COLO668 (cell line): ENCODE measurements at regions not wholly inside any gene's neighbourhood (a gene's known extent, or its start where the extent isn't known, plus 50 kb on each side); places are given as distances from the start of the nearest gene placed in this dataset.
"Not testable (repeated sequence)": the region's sequence is repeated elsewhere in the genome, so short reads cannot be mapped to it uniquely, and the experiment has no call there.

Experiments
- DNase-seq: peaks from one replicate; lab custom pipeline; 2025; ENCODE audit not compliant: unreplicated experiment; lab: John Stamatoyannopoulos, UW

DNA sequence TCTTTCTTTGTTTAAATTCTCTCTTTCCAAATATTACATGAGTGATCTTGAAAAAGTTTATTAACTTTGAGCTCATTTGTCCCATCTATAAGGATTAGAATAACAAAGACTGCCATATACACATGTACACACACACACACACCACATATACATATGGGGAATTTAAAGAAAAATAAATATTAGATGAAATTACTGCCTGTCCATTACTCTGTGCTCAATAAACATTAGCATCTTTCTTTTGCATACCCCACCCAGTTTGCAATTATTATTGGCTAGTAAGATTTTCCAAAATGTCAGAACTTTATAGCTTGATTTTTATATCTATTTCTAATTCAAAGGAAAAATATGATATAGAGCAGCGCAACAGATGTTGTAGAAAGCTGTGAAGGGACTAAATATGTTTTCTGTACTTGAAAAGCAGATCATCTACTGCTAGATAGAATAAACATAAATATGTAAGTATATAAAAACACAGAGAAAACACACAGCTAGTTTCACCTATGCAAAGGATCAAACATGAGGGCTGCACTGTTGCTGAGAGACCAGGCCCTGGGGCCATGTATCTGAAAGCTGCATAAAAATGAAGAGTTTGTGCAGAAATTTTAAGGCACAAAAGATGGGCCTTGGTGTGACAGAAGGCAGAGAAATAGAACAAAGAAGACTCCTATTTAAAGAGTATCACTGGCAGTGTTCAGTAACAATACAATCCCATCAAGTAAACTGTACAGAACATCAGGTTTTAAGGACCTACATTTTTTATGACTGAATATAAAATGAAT is 114.2 kb upstream of the NECTIN3 start:
- no peak for DNase-seq

DNA sequence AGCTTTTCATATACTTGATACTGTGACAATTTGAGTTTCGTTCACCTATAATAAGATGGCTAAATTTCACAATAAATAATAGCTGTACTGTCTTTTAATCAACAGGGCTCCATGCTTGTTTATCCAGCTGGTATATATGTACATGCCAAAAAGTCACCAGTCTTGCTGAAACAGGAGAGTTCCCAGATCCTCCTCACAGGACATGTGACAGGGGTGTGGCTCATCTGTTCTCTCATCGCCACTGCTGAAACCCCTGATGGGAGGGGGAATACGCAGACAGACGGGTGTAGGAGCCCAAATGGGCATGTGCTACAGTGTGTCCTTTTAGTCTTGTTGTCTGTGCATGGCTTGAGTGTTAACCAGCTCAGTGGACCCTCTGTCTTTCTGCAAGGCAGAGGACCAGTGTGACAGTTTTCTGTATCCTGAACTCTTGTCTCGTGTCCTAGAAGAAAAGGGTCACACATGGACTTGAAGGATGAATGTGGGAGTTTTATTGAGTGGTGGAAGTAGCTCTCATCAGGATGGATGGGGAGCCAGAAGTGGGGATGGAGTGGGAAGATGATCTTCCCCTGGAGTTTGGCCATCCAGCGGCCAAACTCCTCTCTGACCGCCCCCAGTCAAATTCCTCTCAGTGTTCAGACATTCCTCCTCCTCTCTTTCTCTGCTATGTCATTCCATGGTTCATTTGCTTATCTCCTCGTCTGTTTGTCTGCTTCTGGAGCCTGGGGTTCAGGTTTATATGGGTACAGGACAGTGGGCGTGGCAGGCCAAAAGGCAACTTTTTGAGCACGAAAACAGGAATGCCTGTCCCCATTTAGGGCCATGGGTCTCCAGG is 113.1 kb upstream of the NECTIN3 start:
- no peak for DNase-seq

GRCh38 chr3:110965976-110966375 is 105.6 kb upstream of the NECTIN3 start:
- no peak for DNase-seq

GRCh38 chr3:110966966-110967663 is 104.5 kb upstream of the NECTIN3 start:
- DNase-seq: no peak

DNA sequence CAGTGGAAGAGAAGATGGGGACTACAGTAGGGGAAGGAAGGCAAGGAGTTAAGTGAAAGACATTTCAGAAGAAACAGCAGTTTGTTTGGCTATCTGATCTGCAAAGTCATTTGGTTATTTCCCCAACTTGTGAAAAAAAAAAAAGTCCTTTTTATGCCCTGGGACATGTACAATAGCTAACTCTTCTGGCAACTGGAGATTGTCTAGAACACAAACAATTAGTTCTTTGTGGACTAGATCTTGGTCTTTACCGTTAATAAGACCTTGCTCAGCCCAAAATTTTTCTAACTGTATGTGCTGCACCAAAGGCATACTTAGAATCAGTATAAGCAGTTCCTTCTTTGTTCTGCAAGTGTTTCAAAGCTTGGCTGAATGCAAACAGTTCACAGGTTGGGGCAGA is 103.5 kb upstream of the NECTIN3 start:
- DNase-seq: no peak

DNA sequence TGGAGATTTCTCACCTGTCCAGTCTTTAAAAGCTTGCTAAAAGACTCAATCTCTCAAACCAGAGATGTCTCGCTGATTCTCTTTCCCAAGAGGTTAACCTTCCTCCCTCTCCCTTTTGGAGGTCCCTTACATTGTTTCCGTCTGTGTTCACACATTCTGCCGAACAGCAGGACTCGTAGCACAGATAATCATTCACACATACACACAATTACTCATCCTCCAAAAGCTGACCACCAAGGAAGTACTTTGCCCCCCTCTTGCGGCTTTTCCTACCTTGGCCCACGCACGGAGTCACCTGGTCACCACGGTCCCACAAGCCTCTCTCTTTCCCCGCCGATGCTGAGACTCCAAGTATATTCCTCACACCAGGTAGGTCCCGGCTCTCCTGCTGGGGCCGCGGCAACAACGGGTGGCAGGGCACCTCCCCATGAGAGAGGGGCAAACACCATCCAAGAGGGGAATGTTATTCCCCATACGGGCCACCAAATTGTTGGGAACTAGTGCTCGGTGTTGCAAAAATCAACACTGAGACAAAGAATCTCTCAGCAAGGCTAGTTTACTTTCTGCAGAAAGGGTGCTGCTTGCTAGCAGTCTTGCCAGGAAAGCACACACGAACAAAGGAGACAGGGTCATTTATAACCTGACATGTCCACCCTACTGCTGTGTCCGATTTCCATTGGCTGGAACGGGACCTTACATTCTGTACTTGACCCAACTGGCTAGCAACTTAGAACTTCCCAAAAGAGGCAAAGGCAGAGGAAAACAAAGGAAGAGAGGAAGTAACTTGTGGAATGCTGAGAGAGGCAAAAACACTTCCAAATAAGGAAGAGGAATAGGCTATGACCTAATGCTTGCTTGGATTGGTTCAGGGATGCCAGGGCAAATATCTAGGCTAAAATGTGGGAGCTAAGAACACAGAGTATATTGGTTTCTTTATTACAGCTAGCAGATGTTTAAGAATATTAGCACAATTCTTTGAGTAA is 102.1 kb upstream of the NECTIN3 start:
- no peak for DNase-seq

GRCh38 chr3:110971010-110971601 is 100.5 kb upstream of the NECTIN3 start:
- DNase-seq: no peak

DNA sequence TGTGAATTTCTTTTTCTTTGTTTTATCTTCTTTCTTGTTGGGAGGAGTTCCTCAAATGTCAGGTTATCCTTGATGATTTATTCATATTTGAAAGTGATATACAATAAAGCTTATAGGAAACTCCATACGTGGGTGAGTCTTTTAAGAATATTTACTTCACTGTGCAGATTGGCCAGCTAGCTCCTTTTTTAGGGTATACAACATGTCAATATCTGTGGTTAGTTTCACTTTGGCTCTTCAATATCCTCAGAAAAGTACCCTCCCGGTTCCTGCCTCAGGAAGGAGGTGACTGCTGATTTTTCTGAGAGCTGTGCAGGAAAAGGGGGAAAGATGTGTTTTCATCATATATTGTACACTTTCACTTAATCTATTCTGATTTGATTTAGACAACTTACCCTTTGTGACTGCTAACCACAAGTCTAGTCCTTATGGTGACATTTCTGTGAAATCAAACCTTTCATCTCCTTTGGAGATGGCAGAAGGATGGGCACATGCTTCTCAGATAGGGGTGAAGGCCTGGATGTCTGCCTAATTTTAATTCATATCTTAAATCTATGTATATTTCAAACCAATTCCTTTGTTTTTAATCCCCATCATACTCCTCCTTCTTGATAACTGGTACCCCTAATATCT is 98.2 kb upstream of the NECTIN3 start:
- DNase-seq: no peak

DNA sequence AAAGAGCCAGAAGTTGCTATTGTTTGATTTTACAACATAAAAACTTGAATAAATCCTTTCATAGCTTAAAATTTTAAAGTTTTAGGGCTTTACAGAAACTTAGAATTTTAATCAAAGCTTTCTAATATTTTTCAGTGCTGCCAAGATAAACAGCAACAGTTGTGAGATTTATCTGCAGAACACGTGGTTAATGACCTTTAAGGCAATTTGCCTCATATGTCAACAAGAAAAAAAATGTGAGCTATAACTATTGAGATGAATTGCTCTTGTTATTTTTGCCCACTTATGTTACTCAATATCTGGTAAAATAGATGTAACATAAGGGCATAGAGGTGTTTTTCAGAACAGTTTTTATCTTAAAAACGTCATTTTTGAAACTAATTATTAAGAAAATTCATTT is 96.7 kb upstream of the NECTIN3 start:
- DNase-seq: no peak

DNA sequence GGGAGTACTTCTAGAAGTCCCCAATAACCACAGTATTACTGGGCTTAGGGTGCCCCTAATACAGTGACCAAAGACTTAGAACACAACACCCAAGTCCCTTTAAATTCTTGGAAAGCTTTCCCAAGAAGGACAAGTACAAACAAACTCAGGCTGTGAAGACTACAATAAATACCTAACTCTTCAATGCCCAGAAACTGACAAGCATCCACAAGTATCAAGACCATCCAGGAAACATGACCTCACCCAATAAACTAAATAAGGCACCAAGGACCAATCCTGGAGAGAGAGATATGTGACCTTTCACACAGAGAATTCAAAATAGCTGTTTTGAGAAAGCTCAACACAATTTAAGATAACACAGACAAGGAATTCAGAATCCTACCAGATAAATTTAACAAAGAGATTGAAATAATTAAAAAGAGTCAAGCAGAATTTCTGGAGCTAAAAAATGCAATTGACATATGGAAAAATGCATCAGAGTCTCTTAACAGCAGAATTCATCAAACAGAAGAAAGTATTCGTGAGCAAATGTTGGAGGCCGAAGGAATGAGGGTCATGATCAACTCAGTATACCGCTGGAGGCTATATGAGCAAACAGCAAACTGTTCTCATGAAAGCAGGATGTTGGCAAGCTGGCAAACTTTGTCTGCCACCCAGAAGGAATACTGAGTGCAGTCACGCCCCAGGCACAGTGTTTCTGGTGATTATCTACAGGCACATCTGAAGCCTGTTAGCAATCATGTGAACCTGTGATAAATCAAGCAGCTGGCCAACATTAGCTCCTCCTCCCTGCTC is 87.0 kb upstream of the NECTIN3 start:
- DNase-seq: no peak

DNA sequence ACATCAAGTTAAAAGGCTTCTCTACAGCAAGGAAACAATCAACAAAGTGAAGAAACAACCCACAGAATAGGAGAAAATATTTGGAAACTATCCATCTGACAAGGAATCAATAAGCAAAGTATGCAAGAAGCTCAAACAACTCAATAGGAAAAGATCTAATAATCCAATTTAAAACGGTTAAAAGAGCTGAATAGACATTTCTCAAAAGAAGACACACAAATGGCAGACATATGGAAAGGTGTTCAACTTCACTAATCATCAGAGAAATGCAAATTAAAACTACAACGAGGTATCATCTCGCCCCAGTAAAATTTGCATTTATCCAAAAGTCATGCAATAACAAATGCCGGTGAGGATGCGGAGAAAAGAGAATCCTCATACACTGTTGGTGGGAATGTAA is 82.2 kb upstream of the NECTIN3 start:
- no peak for DNase-seq

DNA sequence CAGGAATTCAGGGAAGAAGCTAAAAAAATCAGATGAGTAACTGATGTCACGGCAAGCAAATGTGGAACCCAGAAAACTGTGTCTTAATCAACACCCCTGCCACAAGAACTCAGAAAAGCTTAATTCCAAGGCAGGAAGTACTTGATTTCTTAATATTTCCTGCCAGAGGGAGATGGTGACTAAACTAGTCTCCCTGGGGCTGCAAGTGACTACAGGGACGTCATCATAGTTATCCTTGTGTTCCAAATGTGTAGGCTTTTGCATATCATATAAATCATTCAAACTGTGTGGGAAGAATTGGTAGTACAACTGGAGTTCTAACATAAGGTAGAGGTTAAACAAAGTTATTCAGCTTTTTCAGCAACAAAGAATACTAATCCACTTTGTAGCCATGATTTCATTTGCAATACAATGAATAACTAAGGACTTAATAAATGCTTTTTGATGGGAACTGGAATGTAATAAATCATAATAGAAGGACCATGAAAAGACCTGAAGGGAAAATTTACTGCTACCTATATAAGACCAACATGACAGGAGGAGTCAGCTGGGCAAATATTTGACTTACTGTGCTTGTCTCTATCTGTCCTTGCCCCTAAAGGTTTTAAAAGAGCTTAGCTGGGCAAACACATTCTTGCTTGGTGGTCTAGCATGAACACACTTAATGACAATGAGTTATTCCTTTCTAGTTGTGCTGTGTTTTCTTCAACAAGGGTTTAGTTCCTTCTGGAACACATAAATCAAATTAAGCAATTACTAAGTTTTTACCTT is 76.0 kb upstream of the NECTIN3 start:
- DNase-seq: peak; percentile 17

GRCh38 chr3:110998766-110999165 is 72.8 kb upstream of the NECTIN3 start:
- not testable (repeated sequence) for DNase-seq

GRCh38 chr3:111006485-111006884 is 65.1 kb upstream of the NECTIN3 start:
- DNase-seq: not testable (repeated sequence)

- no peak for DNase-seq
Measured at GRCh38 chr3:111012388-111013248, 59.0 kb upstream of the NECTIN3 start.
